IMR-90 (cell line): ENCODE measurements at regions not wholly inside any gene's neighbourhood (a gene's known extent, or its start where the extent isn't known, plus 50 kb on each side); places are given as distances from the start of the nearest gene placed in this dataset.

ENCODE experiments used
- ATAC-seq: fragments of 200-7000 bp; cut with Tn5 transposase; 2 replicates; pipeline ENCODE4 v1.9.1; 2020; ENCODE audit warnings: low read depth, mild to moderate bottlenecking, moderate library complexity
- BruUV-seq: library from RNA; stranded (reverse); fragments of 400-500 nt; replicated peaks from 2 replicates; lab custom pipeline; 2021; lab: Mats Ljungman, UMichigan
- CTCF ChIA-PET: fragments of 300-600 bp; formaldehyde crosslinking; extraction: SDS; loops from one replicate; lab custom pipeline; 2021; ENCODE audit warnings: antibody characterized with exemption; lab: Yijun Ruan, JAX
- POLR2A ChIA-PET: fragments of 300-600 bp; sonication (Branson Sonifier 250); formaldehyde crosslinking; loops from one replicate; lab custom pipeline; 2022; ENCODE audit warnings: antibody characterized with exemption; ENCODE audit not compliant: unreplicated experiment; lab: Charles Lee
- DNase-seq: peaks from one replicate; pipeline ENCODE4 v3.0.0; 2013
- H2AFZ ChIP-seq: replicated peaks from 2 replicates; pipeline ENCODE3; 2013; ENCODE audit warnings: low read length, mild to moderate bottlenecking; ENCODE audit not compliant: poor library complexity
- H2AK5ac ChIP-seq: 2 replicates; pipeline ENCODE4 v1.6.1; 2013; ENCODE audit warnings: low read depth, low read length, inconsistent platforms
- H2AK9ac ChIP-seq: replicated peaks from 2 replicates; pipeline ENCODE3; 2013; ENCODE audit warnings: mild to moderate bottlenecking, low read depth, low read length, moderate library complexity; ENCODE audit not compliant: poor library complexity
- H2BK120ac ChIP-seq: 2 replicates; pipeline ENCODE4 v1.6.1; 2013; ENCODE audit warnings: low read depth, low read length, inconsistent platforms
- H2BK15ac ChIP-seq: 3 replicates; pipeline ENCODE4 v1.6.1; 2013; ENCODE audit warnings: low read depth, low read length, inconsistent platforms
- H2BK20ac ChIP-seq: 2 replicates; pipeline ENCODE4 v1.6.1; 2013; ENCODE audit warnings: low read depth, mild to moderate bottlenecking, inconsistent platforms, low read length, moderate library complexity
- H2BK5ac ChIP-seq: 2 replicates; pipeline ENCODE4 v1.6.1; 2013; ENCODE audit warnings: mild to moderate bottlenecking, low read depth, low read length, inconsistent platforms; ENCODE audit not compliant: poor library complexity, severe bottlenecking
- H3K14ac ChIP-seq: replicated peaks from 2 replicates; pipeline ENCODE4 v1.6.1; 2013; ENCODE audit warnings: low read depth, low read length, inconsistent platforms
- H3K18ac ChIP-seq: 2 replicates; pipeline ENCODE4 v1.6.1; 2013; ENCODE audit warnings: low read depth, low read length, control low read depth
- H3K23ac ChIP-seq: 2 replicates; pipeline ENCODE4 v1.6.1; 2013; ENCODE audit warnings: low read depth, low read length, inconsistent platforms
- H3K27ac ChIP-seq: 2 replicates; pipeline ENCODE4 v1.5.1; 2013; ENCODE audit warnings: mild to moderate bottlenecking, control low read depth, low read length; ENCODE audit not compliant: insufficient read depth
- H3K27me3 ChIP-seq: 2 replicates; pipeline ENCODE4 v1.6.1; 2013; ENCODE audit warnings: low read length; ENCODE audit not compliant: control insufficient read depth, insufficient read depth
- H3K36me3 ChIP-seq: 2 replicates; pipeline ENCODE4 v1.6.1; 2013; ENCODE audit warnings: low read length, mixed read lengths; ENCODE audit not compliant: control insufficient read depth, insufficient read depth
- H3K4ac ChIP-seq: 2 replicates; pipeline ENCODE4 v1.6.1; 2013; ENCODE audit warnings: low read depth, low read length, inconsistent platforms
- H3K4me1 ChIP-seq: 2 replicates; pipeline ENCODE4 v1.6.1; 2013; ENCODE audit warnings: low read length, mixed read lengths; ENCODE audit not compliant: control insufficient read depth, insufficient read depth
- H3K4me2 ChIP-seq: 2 replicates; pipeline ENCODE4 v1.6.1; 2013; ENCODE audit warnings: low read depth, mild to moderate bottlenecking, control low read depth, low read length, moderate library complexity
- H3K4me3 ChIP-seq: 2 replicates; pipeline ENCODE4 v1.5.1; 2013; ENCODE audit warnings: low read depth, mild to moderate bottlenecking, control low read depth, low read length, moderate library complexity; ENCODE audit not compliant: insufficient read depth
- H3K56ac ChIP-seq: 2 replicates; pipeline ENCODE4 v1.6.1; 2013; ENCODE audit warnings: low read length, inconsistent platforms; ENCODE audit not compliant: insufficient read depth; ENCODE audit errors: extremely low read depth
- H3K79me1 ChIP-seq, 2 experiments: 2 replicates each; pipeline ENCODE4 v1.6.1; 2013; ENCODE audit warnings: low read length in 2 of 2, inconsistent platforms in 1 of 2, low read depth in 1 of 2
- H3K9ac ChIP-seq: 2 replicates; pipeline ENCODE4 v1.6.1; 2013; ENCODE audit warnings: low read depth, low read length, control low read depth
- H3K9me1 ChIP-seq: 2 replicates; pipeline ENCODE4 v1.6.1; 2013; ENCODE audit warnings: low read length, inconsistent platforms; ENCODE audit not compliant: insufficient read depth
- H3K9me3 ChIP-seq: 2 replicates; pipeline ENCODE4 v1.6.1; 2013; ENCODE audit warnings: low read length; ENCODE audit not compliant: control insufficient read depth, insufficient read depth
- H4K20me1 ChIP-seq: 2 replicates; pipeline ENCODE4 v1.6.1; 2013; ENCODE audit warnings: low read length, inconsistent platforms; ENCODE audit not compliant: insufficient read depth
- H4K5ac ChIP-seq: 2 replicates; pipeline ENCODE4 v1.6.1; 2013; ENCODE audit warnings: mild to moderate bottlenecking, low read depth, low read length, control low read depth
- H4K8ac ChIP-seq, 2 experiments: 2 replicates each; pipeline ENCODE4 v1.6.1; 2013; ENCODE audit warnings: low read depth in 2 of 2, low read length in 2 of 2, control low read depth in 1 of 2, inconsistent platforms in 1 of 2
- H4K91ac ChIP-seq: 2 replicates; pipeline ENCODE4 v1.6.1; 2013; ENCODE audit warnings: low read depth, low read length, inconsistent platforms; ENCODE audit not compliant: insufficient read depth
- BHLHE40 ChIP-seq: fragments of 150-350 bp; IDR thresholded peaks from 2 replicates; pipeline ENCODE4 v1.6.1; 2016; ENCODE audit warnings: mild to moderate bottlenecking, low read depth, low read length
- CEBPB ChIP-seq: IDR thresholded peaks from 2 replicates; pipeline ENCODE4 v1.6.1; 2012; ENCODE audit warnings: low read depth, low read length, improper control_type of control experiment
- CHD1 ChIP-seq: IDR thresholded peaks from 2 replicates; pipeline ENCODE4 v1.6.1; 2012; ENCODE audit warnings: low read depth, low read length, improper control_type of control experiment
- FOS ChIP-seq: fragments of 150-350 bp; IDR thresholded peaks from 2 replicates; pipeline ENCODE4 v1.6.1; 2016; ENCODE audit warnings: low read depth, low read length
- MAZ ChIP-seq: IDR thresholded peaks from 2 replicates; pipeline ENCODE4 v1.6.1; 2012; ENCODE audit warnings: low read depth, mild to moderate bottlenecking, low read length, improper control_type of control experiment, moderate library complexity, borderline replicate concordance
- MXI1 ChIP-seq: IDR thresholded peaks from 2 replicates; pipeline ENCODE4 v1.6.1; 2012; ENCODE audit warnings: low read depth, mild to moderate bottlenecking, low read length, moderate library complexity, borderline replicate concordance
- NFE2L2 ChIP-seq: fragments of 150-350 bp; IDR thresholded peaks from 2 replicates; pipeline ENCODE4 v1.6.1; 2016; ENCODE audit warnings: low read depth, mild to moderate bottlenecking, low read length
- RCOR1 ChIP-seq: IDR thresholded peaks from 2 replicates; pipeline ENCODE4 v1.6.1; 2012; ENCODE audit warnings: mild to moderate bottlenecking, low read length, improper control_type of control experiment; ENCODE audit not compliant: insufficient replicate concordance
- SMC3 ChIP-seq: fragments of 150-350 bp; IDR thresholded peaks from 2 replicates; pipeline ENCODE4 v1.6.1; 2016; ENCODE audit warnings: low read depth, mild to moderate bottlenecking, antibody characterized with exemption, low read length, moderate library complexity
- WGBS, 2 experiments: methylation state at CpG; one replicate each; pipeline versions ENCODE4 v1.1.5 to v1.1.7; 2013; ENCODE audit warnings: missing lambda C conversion rate in 2 of 2; ENCODE audit not compliant: insufficient read length in 1 of 2; ENCODE audit errors: extremely low coverage in 2 of 2; 5-methylcytosine and 5-hydroxymethylcytosine counted together
- dilution Hi-C: fragments of 300-500 bp; cut with HindIII; formaldehyde crosslinking; loops from one replicate; pipeline ENCODE4 v1.14.3; 2018; ENCODE audit warnings: low sequenced_read_pairs; ENCODE audit not compliant: unreplicated experiment
- in situ Hi-C: fragments of 300-500 bp; cut with MboI; formaldehyde crosslinking; loops from 3 replicates; pipeline ENCODE4 v1.14.3; 2019; ENCODE audit warnings: low sequenced_read_pairs, inconsistent platforms, mixed read lengths
- intact Hi-C: fragments of 100-400 bp; cut with micrococcal nuclease; formaldehyde crosslinking; loops from 2 replicates; pipeline ENCODE4 v1.10.0; 2022
- TF ChIP-seq, protein P1 (sequence below): conservative IDR thresholded peaks from 2 replicates; pipeline ENCODE4 v1.5.1; 2012; ENCODE audit warnings: mild to moderate bottlenecking, low read depth, low read length, improper control_type of control experiment
- TF ChIP-seq, protein P2 (sequence below): fragments of 150-350 bp; IDR thresholded peaks from 2 replicates; pipeline ENCODE4 v1.6.1; 2016; ENCODE audit warnings: low read depth, mild to moderate bottlenecking, low read length, moderate library complexity, borderline replicate concordance
- TF ChIP-seq, protein P3 (sequence below): fragments of 150-350 bp; IDR thresholded peaks from 2 replicates; pipeline ENCODE4 v1.6.1; 2017; ENCODE audit warnings: mild to moderate bottlenecking, antibody characterized with exemption, low read length, low read depth

DNA sequence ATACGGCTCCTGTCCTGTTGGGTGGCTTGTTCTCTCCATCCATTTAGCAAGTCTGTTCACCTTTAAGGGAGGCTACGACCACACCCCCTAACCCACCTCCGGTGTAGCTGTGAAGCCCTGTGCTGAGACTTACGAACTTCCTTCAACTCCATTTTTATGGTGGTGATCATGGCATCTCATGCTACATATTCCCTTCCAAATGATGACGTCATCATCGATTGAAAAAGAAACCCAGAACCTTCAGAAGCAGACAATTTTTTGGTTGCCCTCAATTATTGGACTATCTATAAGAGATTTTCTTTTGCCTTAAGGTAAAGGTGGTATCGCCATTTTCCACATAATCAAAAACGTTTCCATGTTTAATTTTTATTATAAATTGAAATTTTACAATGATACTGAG, 389.0 kb downstream of the CBLN4 start:
- Histone ChIP-seq H2AK5ac (no peak overlapping the region), H3K9me1 (no peaks in the 10 kb centered on the region), H2BK20ac (no peak overlapping the region), H2AFZ (no peak overlapping the region), H2BK5ac (no peak overlapping the region), H3K36me3 (no peaks in the 10 kb centered on the region), H4K20me1 (no peaks in the 10 kb centered on the region), H3K4me2 (no peak overlapping the region), H2BK120ac (no peak overlapping the region), H4K5ac (no peak overlapping the region), H3K79me1 (no peaks in the 10 kb centered on the region), H3K23ac (no peak overlapping the region), H3K56ac (no peak overlapping the region), H3K4ac (no peak overlapping the region), H3K4me3 (no peak overlapping the region), H3K27ac (no peak overlapping the region), H3K27me3 (no peaks in the 10 kb centered on the region), H2AK9ac (no peak overlapping the region), H3K9ac (no peak overlapping the region), H3K4me1 (no peaks in the 10 kb centered on the region), H3K14ac (no peak overlapping the region), H4K8ac (no peak overlapping the region), H3K9me3 (peaks cover 14% of the 10 kb centered on the region), H3K18ac (no peak overlapping the region), H2BK15ac (no peak overlapping the region), H4K91ac (no peak overlapping the region)
- ATAC-seq: no peak
- ChIA-PET POLR2A (no interaction called here), CTCF (no interaction called here)
- BruUV-seq: no TSS peak
- WGBS, 2 experiments: 100% methylated on average over 1 of the region's 8 CpGs; no CpG with 5 or more reads in 1 of the 2 experiments
- intact Hi-C loops (no loop called here), in situ Hi-C loops (no loop called here), dilution Hi-C loops (no loop called here)
- DNase-seq: no peak
- TF ChIP-seq MAZ (no peak), RCOR1 (no peak), CHD1 (no peak), MXI1 (no peak), BHLHE40 (no peak), FOS (no peak), NFE2L2 (no peak), SMC3 (no peak), CEBPB (no peak)
- TF ChIP-seq, protein P1, sequence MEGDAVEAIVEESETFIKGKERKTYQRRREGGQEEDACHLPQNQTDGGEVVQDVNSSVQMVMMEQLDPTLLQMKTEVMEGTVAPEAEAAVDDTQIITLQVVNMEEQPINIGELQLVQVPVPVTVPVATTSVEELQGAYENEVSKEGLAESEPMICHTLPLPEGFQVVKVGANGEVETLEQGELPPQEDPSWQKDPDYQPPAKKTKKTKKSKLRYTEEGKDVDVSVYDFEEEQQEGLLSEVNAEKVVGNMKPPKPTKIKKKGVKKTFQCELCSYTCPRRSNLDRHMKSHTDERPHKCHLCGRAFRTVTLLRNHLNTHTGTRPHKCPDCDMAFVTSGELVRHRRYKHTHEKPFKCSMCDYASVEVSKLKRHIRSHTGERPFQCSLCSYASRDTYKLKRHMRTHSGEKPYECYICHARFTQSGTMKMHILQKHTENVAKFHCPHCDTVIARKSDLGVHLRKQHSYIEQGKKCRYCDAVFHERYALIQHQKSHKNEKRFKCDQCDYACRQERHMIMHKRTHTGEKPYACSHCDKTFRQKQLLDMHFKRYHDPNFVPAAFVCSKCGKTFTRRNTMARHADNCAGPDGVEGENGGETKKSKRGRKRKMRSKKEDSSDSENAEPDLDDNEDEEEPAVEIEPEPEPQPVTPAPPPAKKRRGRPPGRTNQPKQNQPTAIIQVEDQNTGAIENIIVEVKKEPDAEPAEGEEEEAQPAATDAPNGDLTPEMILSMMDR: no peak
- TF ChIP-seq, protein P2, sequence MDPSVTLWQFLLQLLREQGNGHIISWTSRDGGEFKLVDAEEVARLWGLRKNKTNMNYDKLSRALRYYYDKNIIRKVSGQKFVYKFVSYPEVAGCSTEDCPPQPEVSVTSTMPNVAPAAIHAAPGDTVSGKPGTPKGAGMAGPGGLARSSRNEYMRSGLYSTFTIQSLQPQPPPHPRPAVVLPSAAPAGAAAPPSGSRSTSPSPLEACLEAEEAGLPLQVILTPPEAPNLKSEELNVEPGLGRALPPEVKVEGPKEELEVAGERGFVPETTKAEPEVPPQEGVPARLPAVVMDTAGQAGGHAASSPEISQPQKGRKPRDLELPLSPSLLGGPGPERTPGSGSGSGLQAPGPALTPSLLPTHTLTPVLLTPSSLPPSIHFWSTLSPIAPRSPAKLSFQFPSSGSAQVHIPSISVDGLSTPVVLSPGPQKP: no peak
- TF ChIP-seq, protein P3, sequence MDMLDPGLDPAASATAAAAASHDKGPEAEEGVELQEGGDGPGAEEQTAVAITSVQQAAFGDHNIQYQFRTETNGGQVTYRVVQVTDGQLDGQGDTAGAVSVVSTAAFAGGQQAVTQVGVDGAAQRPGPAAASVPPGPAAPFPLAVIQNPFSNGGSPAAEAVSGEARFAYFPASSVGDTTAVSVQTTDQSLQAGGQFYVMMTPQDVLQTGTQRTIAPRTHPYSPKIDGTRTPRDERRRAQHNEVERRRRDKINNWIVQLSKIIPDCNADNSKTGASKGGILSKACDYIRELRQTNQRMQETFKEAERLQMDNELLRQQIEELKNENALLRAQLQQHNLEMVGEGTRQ: no peak
